GM19239 (cell line): ENCODE measurements at regions not wholly inside any gene's neighbourhood (a gene's known extent, or its start where the extent isn't known, plus 50 kb on each side); places are given as distances from the start of the nearest gene placed in this dataset.
"Not testable (repeated sequence)": the region's sequence is repeated elsewhere in the genome, so short reads cannot be mapped to it uniquely, and the experiment has no call there.

Source experiments
- DNase-seq: peaks from one replicate; pipeline ENCODE4 v3.0.0; 2011; ENCODE audit warnings: low spot score; ENCODE audit not compliant: insufficient read length
- FAIRE-seq: peaks from 2 replicates; lab custom pipeline; 2011; peaks lifted over from hg19 to GRCh38; lab: Jason Lieb, UNC

DNA sequence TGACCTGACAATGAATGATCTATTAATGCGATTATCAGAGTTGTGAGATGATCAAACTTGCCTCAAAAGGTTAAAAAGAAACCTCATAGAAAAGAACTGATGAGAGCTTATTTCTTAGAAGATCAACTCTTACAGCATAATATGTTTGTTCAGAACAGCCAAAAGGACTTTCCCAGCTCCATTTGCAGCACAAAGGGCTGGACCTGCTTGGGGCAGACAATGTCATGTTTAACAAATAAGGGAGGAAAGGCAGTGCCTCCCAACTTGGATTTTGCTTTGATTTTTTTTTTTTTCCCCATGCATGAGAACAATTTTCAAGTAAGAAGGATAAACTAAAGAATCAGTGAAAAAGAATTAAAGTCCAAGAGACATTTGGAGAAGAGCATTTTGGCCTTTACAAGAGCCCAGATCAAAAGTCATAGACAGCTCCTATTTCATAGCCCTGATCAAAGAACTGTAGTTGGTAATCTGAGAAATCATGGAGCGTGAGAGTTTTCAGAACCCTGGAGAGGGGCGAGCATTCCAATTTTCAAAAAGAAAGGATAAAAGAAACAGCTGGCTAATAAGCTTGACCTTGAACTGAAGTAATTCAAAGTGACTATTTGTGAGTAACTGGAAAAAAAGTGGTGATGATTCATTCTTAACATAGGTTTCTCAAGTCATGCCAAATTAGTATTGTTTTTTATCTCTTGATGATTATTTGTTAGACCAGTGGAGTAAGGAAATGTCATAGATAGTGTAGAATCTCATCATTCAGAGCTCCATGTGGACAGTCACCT is 136.0 kb upstream of the CFAP20DC start:
- DNase-seq (no peak), FAIRE-seq (no peak)

DNA sequence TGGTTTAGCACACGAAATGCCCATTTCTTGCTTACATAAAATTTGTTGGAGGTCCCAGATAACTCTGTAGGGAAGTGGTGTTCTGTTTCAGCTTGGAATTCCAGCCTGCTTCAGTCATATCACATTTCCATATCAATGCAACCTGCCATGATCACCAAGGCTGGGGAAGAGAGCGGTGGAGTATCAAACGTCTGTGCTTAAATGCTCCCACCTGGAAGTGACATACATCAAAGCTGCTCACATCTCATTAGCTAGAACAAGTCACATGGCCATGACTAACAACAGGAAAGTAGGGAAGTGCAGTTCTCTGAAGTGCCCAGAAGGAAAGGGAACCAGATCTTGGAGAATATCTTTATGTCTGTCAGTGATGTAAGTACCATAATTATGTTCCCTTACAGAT is 130.2 kb upstream of the CFAP20DC start:
- DNase-seq = no peak

DNA sequence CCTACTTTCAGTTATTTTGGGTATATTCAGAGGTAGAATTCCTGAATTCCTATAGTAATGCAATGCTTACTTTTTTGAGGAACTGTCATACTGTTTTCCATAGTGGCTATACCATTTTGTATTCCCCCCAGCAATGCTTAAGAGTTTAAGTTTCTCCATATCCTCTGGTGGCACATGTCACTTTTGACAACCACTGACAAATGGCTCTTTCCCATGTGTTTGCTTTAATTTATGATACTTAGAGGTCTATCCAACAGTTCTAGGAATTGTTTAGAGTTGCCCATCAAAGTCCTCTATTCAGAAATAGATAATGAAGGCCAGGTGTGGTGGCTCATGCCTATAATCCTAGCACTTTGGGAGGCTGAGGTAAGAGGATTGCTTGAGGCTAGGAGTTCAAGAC is 128.9 kb upstream of the CFAP20DC start:
- FAIRE-seq (no peak), DNase-seq (no peak)

More for the DNA sequence above, 130.2 kb upstream of the CFAP20DC start:
- FAIRE-seq = no peak

DNA sequence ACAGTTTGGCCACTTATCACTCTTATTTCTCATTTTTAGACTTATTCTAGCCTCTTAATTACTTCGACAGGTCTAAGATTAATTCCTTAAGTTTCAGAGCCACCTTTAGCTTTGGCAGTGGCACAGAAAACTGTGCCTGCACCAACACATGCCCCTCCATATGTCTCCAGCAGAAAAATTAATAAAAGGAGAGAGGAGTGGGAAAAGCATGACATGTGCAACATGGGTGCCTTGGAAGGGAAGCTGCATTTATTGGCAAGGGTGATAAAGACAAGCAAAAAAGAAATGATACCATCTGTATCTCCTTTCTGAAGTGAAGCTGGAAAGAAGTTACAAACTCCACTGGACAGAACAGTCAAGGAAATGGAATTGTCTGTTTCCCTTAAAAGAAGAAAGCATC is 121.7 kb upstream of the CFAP20DC start:
- FAIRE-seq (no peak), DNase-seq (no peak)

DNA sequence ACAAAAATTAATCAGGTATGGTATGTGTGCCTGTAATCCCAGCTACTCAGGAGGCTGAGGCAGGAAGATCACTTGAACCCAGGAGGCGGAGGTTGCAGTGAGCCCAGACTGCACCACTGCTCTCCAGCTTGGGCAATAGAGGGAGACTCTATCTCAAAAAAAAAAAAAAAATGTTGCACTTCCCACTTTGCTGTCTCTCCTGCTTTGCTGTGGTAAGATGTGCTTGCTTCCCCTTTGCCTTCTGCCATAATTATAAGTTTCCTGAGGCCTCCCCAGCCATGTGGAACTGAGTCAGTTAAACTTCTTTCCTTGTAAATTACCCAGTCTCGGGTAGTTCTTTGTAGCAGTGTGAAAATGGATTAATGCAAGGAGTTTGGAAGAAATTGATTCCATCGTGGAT is 120.3 kb upstream of the CFAP20DC start:
- DNase-seq, FAIRE-seq: not testable (repeated sequence)

DNA sequence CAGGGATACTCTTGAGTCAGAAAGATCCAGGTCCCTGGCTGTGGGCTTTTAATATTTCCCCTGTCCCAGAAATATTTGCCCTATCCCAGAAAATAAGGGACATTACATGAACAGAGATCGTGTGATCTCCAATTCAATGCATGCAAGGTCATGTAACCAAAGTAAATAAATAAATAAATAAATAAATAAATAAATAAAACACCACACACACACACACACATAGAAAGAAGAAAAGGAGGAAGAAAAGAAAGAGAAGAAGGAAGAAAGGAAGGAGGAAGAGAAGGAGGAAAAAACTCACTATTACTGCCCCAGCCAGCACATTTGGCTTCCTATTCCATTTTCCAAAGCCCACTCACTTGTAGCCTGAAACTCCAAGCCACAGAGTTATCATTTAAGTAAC is 117.9 kb upstream of the CFAP20DC start:
- no peak for DNase-seq
- no peak for FAIRE-seq

DNA sequence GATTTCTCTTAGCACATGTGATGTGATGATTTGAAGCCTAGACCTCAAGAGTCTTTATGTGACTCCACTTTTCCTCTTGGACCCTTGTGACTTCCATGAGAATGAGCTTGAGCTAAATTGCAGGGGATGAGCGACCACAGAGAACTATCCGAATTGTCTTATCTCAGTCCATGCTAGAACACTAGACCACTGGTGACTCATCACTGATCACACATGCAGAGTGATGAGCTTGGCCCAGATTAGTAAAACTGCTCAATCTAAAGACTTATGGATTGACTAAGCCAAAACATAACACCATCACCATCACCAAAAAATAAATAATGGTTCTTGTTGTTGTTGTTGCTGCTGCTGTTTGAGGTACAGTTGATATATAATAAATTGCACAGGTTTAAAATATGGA is 114.1 kb upstream of the CFAP20DC start:
- FAIRE-seq (no peak), DNase-seq (no peak)

DNA sequence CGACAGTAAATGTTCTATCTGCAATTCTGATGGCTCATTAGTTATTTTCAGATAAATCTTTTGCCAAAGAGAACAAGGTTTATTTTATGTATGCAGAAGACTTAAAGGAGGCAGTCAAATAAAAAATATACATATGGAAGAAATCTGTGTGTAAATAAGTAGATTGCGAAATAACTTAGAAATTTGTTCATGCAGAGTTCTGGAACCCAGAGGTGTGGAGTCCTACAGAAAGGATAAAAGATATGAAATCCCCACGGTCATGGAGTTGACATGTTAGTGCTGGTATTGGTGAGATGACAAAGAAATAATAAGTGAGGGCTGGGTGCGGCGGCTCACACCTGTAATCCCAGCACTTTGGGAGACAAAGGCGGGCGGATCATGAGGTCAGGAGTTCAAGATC is 111.2 kb upstream of the CFAP20DC start:
- DNase-seq (no peak), FAIRE-seq (no peak)

DNA sequence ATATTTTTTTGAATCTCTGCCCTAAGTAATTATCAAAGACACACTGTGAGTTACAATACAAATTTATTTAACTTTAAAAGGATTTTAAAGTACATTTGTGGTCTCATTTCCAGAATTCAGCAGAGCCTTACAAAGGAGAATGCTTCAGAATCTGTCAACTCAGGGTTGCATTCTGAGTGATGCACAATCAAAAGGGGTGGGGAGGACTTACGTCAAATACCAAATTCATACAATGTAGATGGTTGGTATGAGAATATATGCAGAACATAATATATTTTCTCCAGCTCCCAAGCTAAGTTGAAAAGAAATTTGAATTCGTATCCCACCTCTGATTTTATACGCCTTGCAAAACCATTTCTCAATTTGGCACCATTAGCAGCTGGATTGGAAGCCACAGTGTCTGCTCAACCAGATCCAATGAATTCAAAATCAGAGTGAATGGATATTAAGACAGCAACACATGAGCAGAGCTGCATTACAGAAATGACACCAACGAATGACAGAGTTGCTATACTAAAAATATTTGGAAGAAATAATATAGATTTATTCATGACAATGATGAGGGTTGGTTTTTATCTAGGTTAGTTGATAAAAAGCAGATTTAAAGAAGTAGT is 110.4 kb upstream of the CFAP20DC start:
- no peak for FAIRE-seq
- DNase-seq = no peak

DNA sequence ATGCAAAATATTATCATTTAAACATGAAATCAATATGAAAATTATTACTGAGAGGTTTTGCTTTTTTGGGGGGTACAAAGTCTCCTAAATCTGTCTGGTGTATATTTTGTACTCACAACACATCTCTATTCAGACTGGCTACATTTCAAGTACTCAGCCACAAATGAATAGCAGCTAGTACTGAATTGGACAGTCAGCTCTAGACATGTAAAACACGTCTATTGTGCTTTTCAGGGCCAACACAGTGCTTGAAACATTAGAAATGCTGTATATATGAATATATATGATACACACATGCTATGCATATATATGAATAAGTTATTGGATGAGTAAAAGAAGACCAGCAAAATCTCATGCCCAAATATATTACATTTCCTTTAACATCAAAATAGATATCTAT is 103.8 kb upstream of the CFAP20DC start:
- no peak for FAIRE-seq
- DNase-seq = no peak

DNA sequence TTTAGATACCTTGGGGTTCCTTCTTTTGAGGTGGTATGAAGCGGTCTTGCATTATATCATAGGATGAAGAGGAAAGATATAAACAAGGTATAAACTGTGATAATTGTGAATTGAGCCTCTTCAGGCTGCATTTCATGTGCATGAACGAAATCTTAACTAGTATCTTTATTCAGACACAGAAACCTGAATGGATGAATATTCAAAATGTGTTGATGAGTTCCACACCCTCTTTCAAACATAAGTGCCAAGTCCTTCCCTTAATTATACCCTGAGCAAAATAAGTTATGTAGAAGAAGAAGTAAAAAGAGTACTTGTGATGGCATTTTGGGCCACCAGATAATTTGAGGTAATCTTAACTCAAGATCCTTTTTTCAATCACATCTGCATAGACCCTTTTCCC is 103.1 kb upstream of the CFAP20DC start:
- FAIRE-seq (no peak), DNase-seq (no peak)

DNA sequence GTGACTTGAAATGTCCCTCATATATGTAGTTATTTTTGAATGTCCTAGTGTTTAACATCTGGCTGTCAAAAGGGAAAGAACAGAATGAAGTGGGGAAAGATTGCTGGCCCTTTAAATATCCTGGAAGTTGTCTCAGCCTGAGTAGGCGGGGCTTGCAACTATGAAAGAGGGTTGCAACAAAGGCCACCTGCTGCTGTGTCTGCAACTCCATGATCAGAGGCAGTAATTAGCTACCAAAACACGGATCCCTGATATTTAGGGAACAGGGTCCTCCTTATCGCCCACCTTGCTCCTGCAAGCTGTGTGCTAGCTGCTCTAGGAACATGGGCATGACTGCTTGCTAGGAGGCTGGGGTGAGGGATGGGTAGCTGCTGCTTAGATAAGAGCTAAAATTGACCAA is 100.2 kb upstream of the CFAP20DC start:
- DNase-seq (no peak), FAIRE-seq (no peak)

DNA sequence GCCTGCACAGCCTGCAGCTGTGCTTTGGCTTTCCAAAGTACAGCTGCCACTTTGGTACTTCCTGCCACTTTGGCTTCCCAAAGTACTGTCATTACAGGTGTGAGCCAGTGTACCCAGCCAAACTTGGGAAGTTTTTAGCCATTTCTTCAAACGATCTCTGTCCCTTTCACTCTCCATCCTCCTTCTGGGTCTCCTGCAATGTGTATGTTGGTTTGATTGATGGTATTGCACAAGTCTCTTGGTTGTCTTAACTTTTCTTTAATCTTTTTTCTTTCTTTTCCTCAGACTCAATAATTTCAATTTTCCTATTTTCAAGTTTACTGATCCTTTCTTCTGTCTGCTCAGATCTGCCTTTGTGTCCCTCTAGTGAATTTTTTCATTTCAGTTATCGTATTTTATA is 99.3 kb upstream of the CFAP20DC start:
- DNase-seq (no peak), FAIRE-seq (no peak)

DNA sequence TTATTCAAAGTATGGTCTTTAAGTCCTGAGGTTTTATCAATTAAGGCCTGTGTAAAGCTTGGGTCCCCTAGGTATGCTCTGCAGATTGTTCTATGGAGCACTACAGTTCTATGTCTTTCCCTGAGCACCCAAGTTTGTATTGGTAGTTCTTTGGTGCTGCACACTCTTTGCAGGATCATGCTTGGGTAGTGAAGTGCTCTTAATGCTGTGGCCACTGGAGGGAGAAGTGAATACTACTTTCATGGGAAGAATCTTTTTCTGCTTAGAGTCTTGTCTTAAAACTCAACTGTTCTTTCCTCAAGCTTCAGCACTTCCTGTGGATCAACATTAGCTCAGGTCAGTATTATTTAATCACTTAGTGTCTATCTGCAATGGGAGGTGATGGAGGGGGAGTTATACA is 93.6 kb upstream of the CFAP20DC start:
- DNase-seq (no peak), FAIRE-seq (no peak)

DNA sequence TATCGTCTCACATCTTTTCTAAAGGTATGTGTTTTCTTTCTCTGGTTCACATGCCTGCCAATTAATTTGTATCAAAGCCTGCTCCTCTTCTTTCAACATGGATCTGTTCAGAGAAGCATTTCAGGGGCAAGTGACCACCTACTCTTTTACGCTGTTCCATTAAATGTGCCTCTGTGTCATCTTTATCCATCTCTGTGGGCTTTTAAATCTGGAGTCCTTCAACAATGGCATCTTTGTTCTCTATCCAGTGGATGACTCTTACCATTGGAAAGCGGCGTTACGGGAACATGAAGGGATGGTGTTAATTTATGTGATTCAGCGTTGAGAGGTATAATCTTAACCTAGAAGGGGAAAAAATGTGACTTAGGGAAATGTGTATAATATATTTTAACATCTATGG is 92.7 kb upstream of the CFAP20DC start:
- DNase-seq (no peak), FAIRE-seq (no peak)

DNA sequence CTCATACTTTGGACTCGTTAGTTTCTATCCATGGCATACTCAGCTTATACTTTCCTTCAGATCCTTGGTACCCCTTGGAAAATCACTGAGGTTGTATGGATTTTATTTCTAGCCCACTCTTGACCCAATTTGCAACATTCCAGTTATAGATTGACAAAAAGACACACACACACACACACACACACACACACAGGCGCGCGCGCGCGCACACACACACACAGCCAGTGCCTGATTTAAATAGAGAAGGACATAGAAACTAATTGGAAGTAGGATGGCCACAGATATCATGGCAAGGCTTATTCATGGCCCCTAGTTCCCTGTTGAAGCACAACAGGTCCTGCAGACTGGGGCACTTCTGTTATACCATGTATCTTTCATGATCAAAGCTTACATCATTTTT is 89.1 kb upstream of the CFAP20DC start:
- DNase-seq (no peak), FAIRE-seq (no peak)

DNA sequence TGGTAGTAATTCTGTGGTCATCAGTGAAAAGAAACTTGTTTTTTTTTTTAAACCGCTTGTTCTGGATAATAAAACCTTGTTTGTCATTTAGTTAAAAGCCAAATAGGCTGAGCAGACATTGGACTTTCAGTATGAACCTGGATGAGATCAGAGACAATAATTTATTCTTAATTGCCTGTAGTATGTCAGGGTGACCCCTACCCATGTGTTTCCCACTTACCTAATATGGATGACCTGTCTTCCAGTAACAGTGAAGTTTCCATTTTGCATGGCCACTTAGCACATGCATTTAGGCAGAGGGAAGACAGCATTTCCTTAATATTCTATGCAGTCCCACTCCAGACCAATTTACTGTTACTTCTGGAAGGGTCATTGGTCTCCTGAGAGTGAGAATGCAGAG is 87.6 kb upstream of the CFAP20DC start:
- FAIRE-seq (no peak), DNase-seq (no peak)

DNA sequence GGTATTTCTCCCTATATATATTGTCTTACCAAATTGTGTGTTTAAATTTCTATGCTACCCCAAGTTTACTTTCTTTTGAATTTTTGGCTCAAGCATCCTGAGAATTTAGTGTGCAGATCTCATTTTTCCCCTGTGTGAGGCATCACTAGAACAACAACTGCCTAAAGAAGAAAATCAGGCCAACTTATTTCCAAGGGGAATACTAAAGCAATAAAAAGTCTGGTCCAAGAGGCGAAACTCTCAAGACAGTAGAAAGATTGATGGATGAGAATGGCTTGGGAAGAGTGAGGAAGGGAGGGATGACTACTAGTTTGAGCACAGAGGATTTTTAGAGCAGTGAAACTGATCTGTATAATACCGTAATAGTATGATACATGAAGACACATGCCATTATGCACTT is 86.3 kb upstream of the CFAP20DC start:
- no peak for FAIRE-seq
- DNase-seq = no peak

DNA sequence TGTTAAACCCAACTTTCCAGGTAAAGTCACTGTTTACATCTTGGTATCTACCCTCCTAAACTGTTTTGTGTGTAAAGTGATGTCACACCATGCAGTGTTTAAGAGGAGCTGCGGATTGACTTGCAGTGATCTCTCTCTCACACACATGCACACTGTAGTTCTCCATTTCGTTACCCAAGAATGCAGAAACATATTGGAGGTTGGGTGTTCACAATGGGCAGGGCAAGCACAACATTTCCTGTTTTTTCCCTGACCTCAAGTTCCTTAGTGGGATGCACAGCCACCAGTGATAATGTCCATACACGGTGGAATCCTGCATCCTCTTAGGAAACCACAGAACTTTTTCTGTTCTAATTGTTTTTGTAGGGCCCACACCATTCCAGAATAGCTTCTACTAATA is 85.3 kb upstream of the CFAP20DC start:
- FAIRE-seq (no peak), DNase-seq (no peak)

DNA sequence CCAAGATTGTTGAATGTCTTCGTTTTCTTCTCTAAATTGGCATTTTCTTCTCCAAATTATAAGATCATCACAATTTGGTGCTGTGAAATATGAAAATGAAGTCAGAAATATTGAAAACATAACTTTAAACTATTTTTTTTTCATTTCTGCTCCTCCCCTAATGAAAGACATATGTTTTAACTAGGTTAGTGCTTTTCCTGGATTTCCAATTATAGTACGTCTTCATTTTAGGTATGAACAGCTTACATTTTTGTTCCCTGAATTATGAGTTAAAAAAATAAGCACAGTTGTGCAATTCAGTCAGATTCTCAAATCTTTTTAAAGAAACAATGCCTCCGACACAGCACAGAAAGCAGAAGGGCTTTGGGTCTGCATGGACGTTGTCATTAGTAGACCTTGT is 83.5 kb upstream of the CFAP20DC start:
- DNase-seq (no peak), FAIRE-seq (no peak)

DNA sequence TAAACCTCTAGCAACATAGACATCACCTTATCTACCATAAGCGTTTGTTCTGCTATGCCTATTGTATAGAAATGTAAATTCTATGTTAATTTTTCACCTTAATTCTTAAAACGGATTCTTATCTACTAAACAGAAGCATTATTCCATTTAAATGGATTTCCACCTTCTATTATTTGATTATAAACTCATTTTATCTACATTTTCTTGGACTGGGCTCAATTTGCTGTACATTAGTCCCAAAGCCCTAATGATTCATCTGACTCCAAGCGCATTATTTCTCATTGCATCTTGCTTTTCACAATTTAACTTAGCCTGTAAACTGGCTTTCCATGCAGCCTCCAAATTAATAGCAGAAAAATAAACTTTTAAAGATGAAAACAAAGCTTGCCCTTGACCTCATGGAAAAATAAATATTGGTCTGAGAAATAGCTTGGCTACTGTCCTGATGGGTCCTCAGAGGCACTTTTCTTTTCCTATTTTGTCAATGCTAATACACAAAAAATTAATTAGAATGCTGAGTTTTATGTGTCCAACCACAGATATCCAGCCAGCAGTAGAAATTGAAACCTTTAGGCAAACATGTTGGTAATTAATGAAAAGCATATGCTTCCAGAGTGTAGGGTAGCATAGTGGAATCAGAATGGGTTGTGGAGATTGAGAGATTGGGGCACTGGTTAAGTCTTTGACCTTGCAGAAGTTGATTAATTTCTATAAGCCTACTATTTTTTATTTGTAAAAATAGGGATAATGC is 81.4 kb upstream of the CFAP20DC start:
- FAIRE-seq = no peak
- no peak for DNase-seq
